Right lobe of liver (tissue), 6 donors: ENCODE measurements at regions not wholly inside any gene's neighbourhood (a gene's known extent, or its start where the extent isn't known, plus 50 kb on each side); places are given as distances from the start of the nearest gene placed in this dataset.

Experiments used
- ATAC-seq, 4 donors: fragments of 200-7000 bp; cut with Tn5 transposase; one replicate each; pipeline ENCODE4 v1.9.1; 2020; ENCODE audit warnings: mild to moderate bottlenecking in 4 of 4, moderate library complexity in 4 of 4
- DNase-seq, 3 donors: peaks; one replicate each; pipeline ENCODE4 v3.0.0-alpha.2; 2020
- H3K27ac ChIP-seq, 3 donors: fragments of 200-600 bp; one replicate each; pipeline ENCODE4 v1.8.0; 2022
- H3K27me3 ChIP-seq, 2 donors: fragments of 200-600 bp; one replicate each; pipeline ENCODE4 v1.8.0; 2022
- H3K36me3 ChIP-seq, 4 donors: fragments of 200-600 bp; sonication (generic) in 1 of 4; one replicate each; pipeline versions ENCODE4 v1.5.1 to v1.8.0; 2017 to 2022; ENCODE audit warnings: control low read depth in 1 of 4
- H3K4me1 ChIP-seq, 4 donors: fragments of 200-600 bp; sonication (generic) in 1 of 4; one replicate each; pipeline versions ENCODE4 v1.5.1 to v1.8.0; 2017 to 2022; ENCODE audit warnings: control low read depth in 1 of 4
- H3K4me3 ChIP-seq, 3 donors: fragments of 200-600 bp; one replicate each; pipeline ENCODE4 v1.8.0; 2022
- H3K9me3 ChIP-seq, 4 donors: fragments of 200-600 bp; sonication (generic) in 1 of 4; one replicate each; pipeline versions ENCODE4 v1.5.1 to v1.8.0; 2017 to 2022; ENCODE audit warnings: control low read depth in 1 of 4
- POLR2A ChIP-seq: fragments of 450-650 bp; IDR thresholded peaks from one replicate; pipeline ENCODE4 v1.6.1; 2017; ENCODE audit warnings: antibody characterized with exemption, mild to moderate bottlenecking
- WGBS: methylation state at CpG from one replicate; pipeline ENCODE4 v1.1.6; 2018; ENCODE audit warnings: low coverage, low lambda C conversion rate; ENCODE audit not compliant: insufficient coverage; ENCODE audit errors: missing lambda C conversion rate; 5-methylcytosine and 5-hydroxymethylcytosine counted together
- intact Hi-C, 2 donors: fragments of 100-400 bp; cut with DNase I; formaldehyde crosslinking; loops; one replicate each; pipeline versions ENCODE4 v1.11.2 to v1.14.1; 2022
- TF ChIP-seq, protein P1 (sequence below), 4 donors: fragments of 200-600 bp in 3 of 4; fragments of 450-650 bp in 1 of 4; IDR thresholded peaks; one replicate each; pipeline versions ENCODE4 v1.5.1 to v1.8.0; 2016 to 2022; ENCODE audit warnings: antibody characterized with exemption in 4 of 4, mild to moderate bottlenecking in 2 of 4
- donor health status: DM: no; HTN: yes; CAD: no.
- donor health status: DM: no; HTN: no; CAD: no.
- donor health status: DM: no; HTN: no; CAD: no.
- donor health status: DM: no; HTN: yes; CAD: no.
- donor health status: DM: no; HTN: yes; CAD: no.

DNA sequence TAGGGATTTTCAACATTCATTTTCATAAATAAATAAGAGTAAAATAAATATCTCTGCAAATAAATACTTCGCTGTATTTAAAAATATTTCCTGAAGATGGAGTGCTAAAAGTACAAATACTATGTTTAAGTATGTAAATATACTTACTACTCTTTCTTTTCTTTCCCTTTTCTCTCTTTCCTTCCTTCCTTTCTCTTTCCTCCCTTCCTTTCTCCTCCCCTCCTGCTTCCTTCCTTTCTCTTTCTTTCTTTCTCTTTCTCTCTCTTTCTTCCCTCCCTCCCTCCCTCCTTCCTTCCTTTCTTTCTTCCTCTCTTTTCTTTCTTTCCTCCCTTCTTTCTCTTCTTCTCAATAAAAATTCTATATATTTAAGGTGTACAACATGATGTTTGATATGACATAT is 496.1 kb downstream of the CCSER2 start:
- H3K4me1 ChIP-seq: no peaks in the 10 kb centered on the region
- H3K36me3 ChIP-seq: no peaks in the 10 kb centered on the region
- no peak for DNase-seq
- H3K27me3 ChIP-seq: no peaks in the 10 kb centered on the region
- no peak for ATAC-seq
- H3K4me3 ChIP-seq: no peak overlapping the region
- TF ChIP-seq POLR2A: no peak
- intact Hi-C loops: no loop called here
- WGBS: 75% methylated on average over 1 of the region's 1 CpG
- no peak overlapping the region for H3K27ac ChIP-seq
- no peaks in the 10 kb centered on the region for H3K9me3 ChIP-seq

DNA sequence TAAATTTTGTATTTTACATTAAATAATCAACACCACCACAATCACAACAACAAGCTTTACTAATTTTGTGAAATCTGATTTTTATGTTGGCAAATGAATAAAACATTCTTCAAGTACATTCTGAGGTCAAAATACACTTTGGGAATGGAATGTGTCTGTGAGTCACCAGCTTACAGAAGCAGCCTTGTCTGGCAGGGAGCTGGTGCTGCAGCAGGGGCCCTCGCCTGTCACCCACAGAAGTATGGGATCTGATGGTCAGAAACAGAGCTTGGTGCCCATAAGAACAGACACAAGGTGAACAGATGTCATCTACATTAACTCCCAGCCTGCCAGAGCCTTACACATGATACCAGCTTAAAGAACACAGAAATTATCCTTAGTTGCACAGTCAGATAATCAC is 496.9 kb downstream of the CCSER2 start:
- Histone ChIP-seq H3K9me3 (no peaks in the 10 kb centered on the region), H3K36me3 (no peaks in the 10 kb centered on the region), H3K27ac (no peak overlapping the region), H3K4me1 (no peaks in the 10 kb centered on the region), H3K4me3 (no peak overlapping the region), H3K27me3 (no peaks in the 10 kb centered on the region)
- intact Hi-C loops: no loop called here
- no peak for DNase-seq
- no peak for TF ChIP-seq POLR2A
- TF ChIP-seq, protein P1, sequence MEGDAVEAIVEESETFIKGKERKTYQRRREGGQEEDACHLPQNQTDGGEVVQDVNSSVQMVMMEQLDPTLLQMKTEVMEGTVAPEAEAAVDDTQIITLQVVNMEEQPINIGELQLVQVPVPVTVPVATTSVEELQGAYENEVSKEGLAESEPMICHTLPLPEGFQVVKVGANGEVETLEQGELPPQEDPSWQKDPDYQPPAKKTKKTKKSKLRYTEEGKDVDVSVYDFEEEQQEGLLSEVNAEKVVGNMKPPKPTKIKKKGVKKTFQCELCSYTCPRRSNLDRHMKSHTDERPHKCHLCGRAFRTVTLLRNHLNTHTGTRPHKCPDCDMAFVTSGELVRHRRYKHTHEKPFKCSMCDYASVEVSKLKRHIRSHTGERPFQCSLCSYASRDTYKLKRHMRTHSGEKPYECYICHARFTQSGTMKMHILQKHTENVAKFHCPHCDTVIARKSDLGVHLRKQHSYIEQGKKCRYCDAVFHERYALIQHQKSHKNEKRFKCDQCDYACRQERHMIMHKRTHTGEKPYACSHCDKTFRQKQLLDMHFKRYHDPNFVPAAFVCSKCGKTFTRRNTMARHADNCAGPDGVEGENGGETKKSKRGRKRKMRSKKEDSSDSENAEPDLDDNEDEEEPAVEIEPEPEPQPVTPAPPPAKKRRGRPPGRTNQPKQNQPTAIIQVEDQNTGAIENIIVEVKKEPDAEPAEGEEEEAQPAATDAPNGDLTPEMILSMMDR (IDR thresholded peaks at IDR 0.05): no peak
- peak in 1 of 4 donors; percentile 71 for ATAC-seq
- WGBS: 58% methylated on average over 1 of the region's 1 CpG

DNA sequence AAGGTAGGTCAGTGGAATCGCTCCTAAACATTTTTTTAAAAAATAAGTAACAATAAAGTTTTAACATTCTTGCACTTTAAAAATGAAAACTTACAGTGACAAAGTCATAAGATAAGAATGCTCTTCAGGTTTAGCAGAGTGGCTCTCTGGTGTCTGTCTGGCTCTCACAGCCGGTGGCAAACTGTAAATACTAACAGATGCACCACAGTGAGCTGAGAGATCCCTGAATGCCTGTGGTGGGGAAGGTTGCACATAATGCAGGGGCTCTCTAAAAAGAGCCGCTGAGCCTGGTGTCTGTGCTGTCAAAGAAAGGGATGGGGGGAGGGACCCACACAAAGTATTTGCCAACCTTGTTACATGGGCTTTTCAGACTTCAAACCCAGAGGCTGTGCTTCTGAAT is 498.3 kb downstream of the CCSER2 start:
- WGBS: 56% methylated on average over 3 of the region's 3 CpGs
- H3K27ac ChIP-seq: no peak overlapping the region
- TF ChIP-seq, protein P1 (IDR thresholded peaks at IDR 0.05): no peak
- TF ChIP-seq POLR2A: no peak

DNA sequence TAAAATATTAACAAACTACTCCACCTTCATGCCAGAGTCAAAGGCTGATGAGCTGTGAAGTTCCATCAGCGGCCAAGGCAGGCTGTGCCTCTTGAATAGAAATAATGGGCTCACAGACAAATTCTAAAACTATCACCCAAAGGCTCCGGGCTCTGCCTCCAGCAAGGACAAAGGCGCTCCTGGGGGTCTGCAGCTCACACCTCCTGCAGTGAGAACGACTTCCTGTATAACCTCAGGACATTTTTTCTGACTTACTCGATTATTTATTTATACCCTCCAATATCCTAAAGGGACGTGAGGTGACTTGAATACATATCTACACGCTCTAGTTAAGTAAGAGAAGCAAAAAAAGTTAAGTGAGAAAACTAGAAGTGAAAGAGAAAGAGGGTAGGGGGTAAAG is 500.7 kb downstream of the CCSER2 start:
- Histone ChIP-seq H3K4me1 (no peaks in the 10 kb centered on the region), H3K27ac (no peak overlapping the region), H3K4me3 (no peak overlapping the region), H3K27me3 (no peaks in the 10 kb centered on the region), H3K9me3 (no peaks in the 10 kb centered on the region), H3K36me3 (no peaks in the 10 kb centered on the region)
- no peak for TF ChIP-seq POLR2A
- TF ChIP-seq, protein P1 (IDR thresholded peaks at IDR 0.05): no peak
- 53% methylated on average over 7 of the region's 7 CpGs for WGBS
- intact Hi-C loops: no loop called here
- DNase-seq (no peak), ATAC-seq (no peak)

More for the DNA sequence above, 498.3 kb downstream of the CCSER2 start:
- H3K9me3 ChIP-seq: no peaks in the 10 kb centered on the region
- no peaks in the 10 kb centered on the region for H3K4me1 ChIP-seq
- no peaks in the 10 kb centered on the region for H3K36me3 ChIP-seq
- H3K27me3 ChIP-seq: no peaks in the 10 kb centered on the region
- H3K4me3 ChIP-seq: no peak overlapping the region
- intact Hi-C loops: no loop called here
- DNase-seq (no peak), ATAC-seq (no peak)

DNA sequence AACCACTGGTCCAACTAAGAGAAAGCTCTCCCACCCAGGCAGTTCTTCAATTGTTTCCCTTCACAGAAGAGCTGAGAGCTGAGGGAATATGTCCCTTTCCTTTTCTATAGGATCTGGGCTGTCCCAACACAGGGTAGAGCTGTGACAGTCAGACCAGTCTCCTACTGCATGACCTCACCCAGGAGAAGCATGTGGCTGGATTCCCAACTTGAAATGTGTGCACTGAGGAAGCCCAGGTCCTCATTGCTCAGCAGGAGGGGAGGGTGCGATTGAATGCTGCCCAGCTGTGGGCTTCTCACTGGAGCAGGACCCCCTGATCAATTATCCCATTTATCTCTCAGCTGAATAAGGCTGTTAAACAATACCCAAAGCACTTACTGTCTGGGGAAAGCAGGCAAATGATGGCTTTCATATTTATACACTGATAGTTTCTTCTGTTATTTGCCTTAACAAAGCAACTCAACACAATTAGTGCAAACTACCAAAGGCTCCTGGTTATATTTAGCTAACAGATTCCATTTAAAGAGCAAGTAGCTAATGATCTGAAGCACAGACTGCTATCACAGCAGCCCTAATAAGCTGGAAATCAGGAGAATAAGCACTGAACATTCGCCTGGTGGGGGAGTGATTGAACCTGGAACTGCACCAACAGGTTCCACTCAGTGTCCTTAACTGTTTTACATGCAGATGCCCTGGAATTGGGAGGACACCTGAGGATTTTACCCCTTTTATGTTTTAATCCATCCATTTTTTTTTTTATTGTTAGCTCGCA is 508.8 kb downstream of the CCSER2 start:
- WGBS: 57% methylated on average over 3 of the region's 3 CpGs
- Histone ChIP-seq H3K4me3 (no peak overlapping the region), H3K4me1 (peaks cover 0 to under 1% (median under 1%) of the 10 kb centered on the region in 4 donors), H3K27ac (no peak overlapping the region), H3K36me3 (no peaks in the 10 kb centered on the region), H3K9me3 (no peaks in the 10 kb centered on the region), H3K27me3 (no peaks in the 10 kb centered on the region)
- intact Hi-C loops: no loop called here
- no peak for DNase-seq
- TF ChIP-seq, protein P1 (IDR thresholded peaks at IDR 0.05): no peak
- no peak for ATAC-seq
